Suprapubic skin (tissue), 3 donors: ENCODE measurements at regions not wholly inside any gene's neighbourhood (a gene's known extent, or its start where the extent isn't known, plus 50 kb on each side); places are given as distances from the start of the nearest gene placed in this dataset.

Source experiments
- POLR2A ChIP-seq, 2 donors: fragments of 450-650 bp; IDR thresholded peaks; one replicate each; pipeline ENCODE4 v1.6.1; 2017; ENCODE audit warnings: antibody characterized with exemption in 2 of 2, mild to moderate bottlenecking in 2 of 2, moderate library complexity in 2 of 2
- TF ChIP-seq, protein P1 (sequence below), 2 donors: fragments of 200-600 bp in 1 of 2; fragments of 450-650 bp in 1 of 2; sonication (generic) in 1 of 2; IDR thresholded peaks; one replicate each; pipeline ENCODE4 v1.5.1; 2016 to 2019; ENCODE audit warnings: antibody characterized with exemption in 2 of 2, mild to moderate bottlenecking in 1 of 2, moderate library complexity in 1 of 2

DNA sequence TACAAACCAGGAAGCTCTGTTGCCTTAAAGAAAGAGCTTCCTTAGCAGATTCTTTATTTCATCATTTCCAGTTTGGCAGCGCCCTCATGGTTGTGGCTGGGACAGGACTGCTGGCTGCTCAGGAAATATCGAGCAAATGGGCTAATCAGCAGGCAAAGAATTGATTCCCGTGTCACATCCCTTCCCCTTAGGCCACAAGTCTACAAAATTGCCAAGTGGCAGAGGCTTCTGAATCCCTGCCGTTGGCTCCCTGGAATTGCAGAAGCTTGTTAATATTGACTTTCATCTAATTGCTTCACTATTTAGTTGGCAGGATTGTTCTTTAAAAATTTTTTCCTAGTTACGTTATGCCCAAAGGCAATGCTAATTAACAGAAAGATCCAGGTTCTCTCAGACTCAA lies 456.3 kb upstream of the ERCC4 start:
- TF ChIP-seq, protein P1, sequence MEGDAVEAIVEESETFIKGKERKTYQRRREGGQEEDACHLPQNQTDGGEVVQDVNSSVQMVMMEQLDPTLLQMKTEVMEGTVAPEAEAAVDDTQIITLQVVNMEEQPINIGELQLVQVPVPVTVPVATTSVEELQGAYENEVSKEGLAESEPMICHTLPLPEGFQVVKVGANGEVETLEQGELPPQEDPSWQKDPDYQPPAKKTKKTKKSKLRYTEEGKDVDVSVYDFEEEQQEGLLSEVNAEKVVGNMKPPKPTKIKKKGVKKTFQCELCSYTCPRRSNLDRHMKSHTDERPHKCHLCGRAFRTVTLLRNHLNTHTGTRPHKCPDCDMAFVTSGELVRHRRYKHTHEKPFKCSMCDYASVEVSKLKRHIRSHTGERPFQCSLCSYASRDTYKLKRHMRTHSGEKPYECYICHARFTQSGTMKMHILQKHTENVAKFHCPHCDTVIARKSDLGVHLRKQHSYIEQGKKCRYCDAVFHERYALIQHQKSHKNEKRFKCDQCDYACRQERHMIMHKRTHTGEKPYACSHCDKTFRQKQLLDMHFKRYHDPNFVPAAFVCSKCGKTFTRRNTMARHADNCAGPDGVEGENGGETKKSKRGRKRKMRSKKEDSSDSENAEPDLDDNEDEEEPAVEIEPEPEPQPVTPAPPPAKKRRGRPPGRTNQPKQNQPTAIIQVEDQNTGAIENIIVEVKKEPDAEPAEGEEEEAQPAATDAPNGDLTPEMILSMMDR (IDR thresholded peaks at IDR 0.05): no peak
- no peak for TF ChIP-seq POLR2A (IDR thresholded peaks at IDR 0.05)
